ENCODE measurements at regions not wholly inside any gene's neighbourhood (a gene's known extent, or its start where the extent isn't known, plus 50 kb on each side); places are given as distances from the start of the nearest gene placed in this dataset.
"Not testable (repeated sequence)": the region's sequence is repeated elsewhere in the genome, so short reads cannot be mapped to it uniquely, and the experiment has no call there.

- Histone ChIP-seq H3K4me3 (ENCODE audit: low read length in 3 of 3) (no peak overlapping the region), H3K27ac (ENCODE audit: low read depth, low read length) (no peak overlapping the region), H3K4me1 (ENCODE audit: control insufficient read depth in 3 of 3, insufficient read depth in 3 of 3, low read length in 3 of 3) (no peaks in the 10 kb centered on the region), H3K9ac (ENCODE audit: low read depth in 1 of 3, low read length in 3 of 3) (no peak overlapping the region), H3K36me3 (ENCODE audit: control insufficient read depth in 3 of 3, insufficient read depth in 3 of 3, low read length in 3 of 3) (no peaks in the 10 kb centered on the region), H3K27me3 (ENCODE audit: control insufficient read depth in 3 of 3, insufficient read depth in 3 of 3, low read length in 3 of 3) (no peaks in the 10 kb centered on the region), H3K9me3 (ENCODE audit: control insufficient read depth in 3 of 3, low read length in 3 of 3) (no peaks in the 10 kb centered on the region)
Observed at GRCh38 chr10:60605476-60605875, 172.8 kb upstream of the CDK1 start.

DNA sequence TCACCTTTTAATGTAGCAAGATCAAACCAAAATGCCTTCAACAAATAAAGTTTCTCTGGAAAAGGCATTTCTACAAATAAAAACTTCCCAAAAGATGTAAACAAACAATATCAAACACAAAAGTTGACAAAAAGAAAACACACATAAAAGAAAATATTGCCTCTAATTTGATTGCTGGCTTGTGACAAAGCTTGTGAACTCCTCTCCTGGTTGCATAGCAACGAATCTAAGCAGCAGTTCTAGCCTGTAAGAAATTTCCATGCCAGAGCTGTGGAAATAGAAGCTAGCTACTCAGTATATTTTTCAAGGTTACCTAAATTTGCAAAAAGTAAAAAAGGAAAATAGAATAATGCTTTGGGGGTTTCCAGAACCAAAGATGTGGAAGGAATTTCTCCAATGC, 173.9 kb upstream of the CDK1 start:
- Histone ChIP-seq H3K36me3 (ENCODE audit: control insufficient read depth in 3 of 3, insufficient read depth in 3 of 3, low read length in 3 of 3) (no peaks in the 10 kb centered on the region), H3K4me3 (ENCODE audit: low read length in 3 of 3) (no peak overlapping the region), H3K4me1 (ENCODE audit: control insufficient read depth in 3 of 3, insufficient read depth in 3 of 3, low read length in 3 of 3) (no peaks in the 10 kb centered on the region), H3K27ac (ENCODE audit: low read depth, low read length) (no peak overlapping the region), H3K9ac (ENCODE audit: low read depth in 1 of 3, low read length in 3 of 3) (no peak overlapping the region), H3K27me3 (ENCODE audit: control insufficient read depth in 3 of 3, insufficient read depth in 3 of 3, low read length in 3 of 3) (no peaks in the 10 kb centered on the region), H3K9me3 (ENCODE audit: control insufficient read depth in 3 of 3, low read length in 3 of 3) (no peaks in the 10 kb centered on the region)

DNA sequence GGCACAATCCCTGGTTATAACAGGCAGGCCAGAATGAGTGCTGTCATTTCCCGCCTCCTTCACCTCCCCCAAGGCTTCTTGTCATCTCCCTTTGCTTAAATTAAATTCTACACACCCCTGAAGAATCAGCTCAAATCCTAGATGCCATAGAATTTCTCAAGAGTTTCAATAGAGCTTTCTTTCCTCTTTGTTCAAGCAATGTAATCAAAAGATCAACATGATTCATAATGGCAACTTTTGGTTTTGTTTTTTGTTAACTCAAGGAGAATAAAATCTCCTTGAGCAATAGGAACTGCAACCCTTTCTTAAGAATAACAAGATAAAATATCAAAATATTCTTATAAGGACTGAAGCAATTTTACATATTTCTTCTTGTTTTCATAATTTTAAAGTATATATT, 180.8 kb upstream of the CDK1 start:
- H3K4me3 ChIP-seq (ENCODE audit: low read length in 3 of 3) = no peak overlapping the region
- H3K9ac ChIP-seq (ENCODE audit: low read depth in 1 of 3, low read length in 3 of 3) = no peak overlapping the region
- no peak overlapping the region for H3K27ac ChIP-seq (ENCODE audit: low read depth, low read length)
- no peaks in the 10 kb centered on the region for H3K27me3 ChIP-seq (ENCODE audit: control insufficient read depth in 3 of 3, insufficient read depth in 3 of 3, low read length in 3 of 3)
- H3K9me3 ChIP-seq (ENCODE audit: control insufficient read depth in 3 of 3, low read length in 3 of 3) = no peaks in the 10 kb centered on the region
- no peaks in the 10 kb centered on the region for H3K4me1 ChIP-seq (ENCODE audit: control insufficient read depth in 3 of 3, insufficient read depth in 3 of 3, low read length in 3 of 3)
- no peaks in the 10 kb centered on the region for H3K36me3 ChIP-seq (ENCODE audit: control insufficient read depth in 3 of 3, insufficient read depth in 3 of 3, low read length in 3 of 3)

- H3K4me3 ChIP-seq (ENCODE audit: low read length in 3 of 3) = no peak overlapping the region
- H3K4me1 ChIP-seq (ENCODE audit: control insufficient read depth in 3 of 3, insufficient read depth in 3 of 3, low read length in 3 of 3) = no peaks in the 10 kb centered on the region
- no peak overlapping the region for H3K27ac ChIP-seq (ENCODE audit: low read depth, low read length)
Observed at GRCh38 chr10:60595852-60596251, 182.4 kb upstream of the CDK1 start.

GRCh38 chr10:60594476-60595051, 183.7 kb upstream of the CDK1 start:
- no peaks in the 10 kb centered on the region for H3K27me3 ChIP-seq (ENCODE audit: control insufficient read depth in 3 of 3, insufficient read depth in 3 of 3, low read length in 3 of 3)
- no peaks in the 10 kb centered on the region for H3K36me3 ChIP-seq (ENCODE audit: control insufficient read depth in 3 of 3, insufficient read depth in 3 of 3, low read length in 3 of 3)
- H3K4me3 ChIP-seq (ENCODE audit: low read length in 3 of 3) = no peak overlapping the region
- H3K9me3 ChIP-seq (ENCODE audit: control insufficient read depth in 3 of 3, low read length in 3 of 3) = no peaks in the 10 kb centered on the region
- no peak overlapping the region for H3K9ac ChIP-seq (ENCODE audit: low read depth in 1 of 3, low read length in 3 of 3)
- no peak overlapping the region for H3K27ac ChIP-seq (ENCODE audit: low read depth, low read length)
- no peaks in the 10 kb centered on the region for H3K4me1 ChIP-seq (ENCODE audit: control insufficient read depth in 3 of 3, insufficient read depth in 3 of 3, low read length in 3 of 3)

More at GRCh38 chr10:60595852-60596251, 182.4 kb upstream of the CDK1 start:
- Histone ChIP-seq H3K9ac (ENCODE audit: low read depth in 1 of 3, low read length in 3 of 3) (no peak overlapping the region), H3K27me3 (ENCODE audit: control insufficient read depth in 3 of 3, insufficient read depth in 3 of 3, low read length in 3 of 3) (no peaks in the 10 kb centered on the region), H3K36me3 (ENCODE audit: control insufficient read depth in 3 of 3, insufficient read depth in 3 of 3, low read length in 3 of 3) (no peaks in the 10 kb centered on the region), H3K9me3 (ENCODE audit: control insufficient read depth in 3 of 3, low read length in 3 of 3) (no peaks in the 10 kb centered on the region)

DNA sequence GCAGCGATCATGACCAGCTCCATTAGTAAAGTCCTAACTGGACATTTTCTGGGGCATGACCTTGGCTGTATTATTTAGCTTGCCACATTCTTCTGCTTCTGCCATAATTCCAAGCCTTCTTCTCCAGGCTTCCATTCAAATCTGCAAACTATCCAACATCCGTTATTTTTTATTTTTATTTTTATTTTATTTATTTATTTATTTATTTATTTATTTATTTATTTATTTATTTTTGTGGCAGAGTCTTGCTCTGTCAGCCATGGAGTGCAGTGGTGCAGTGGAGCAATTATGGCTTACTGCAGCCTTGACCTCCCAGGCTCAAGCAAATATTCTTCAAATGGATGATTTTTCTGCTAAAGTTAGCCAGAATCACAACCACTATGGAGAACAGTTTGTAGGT, 187.2 kb upstream of the CDK1 start:
- Histone ChIP-seq H3K27ac (ENCODE audit: low read depth, low read length) (no peak overlapping the region), H3K4me3 (ENCODE audit: low read length in 3 of 3) (no peak overlapping the region), H3K4me1 (ENCODE audit: control insufficient read depth in 3 of 3, insufficient read depth in 3 of 3, low read length in 3 of 3) (no peaks in the 10 kb centered on the region), H3K9ac (ENCODE audit: low read depth in 1 of 3, low read length in 3 of 3) (no peak overlapping the region), H3K9me3 (ENCODE audit: control insufficient read depth in 3 of 3, low read length in 3 of 3) (no peaks in the 10 kb centered on the region), H3K36me3 (ENCODE audit: control insufficient read depth in 3 of 3, insufficient read depth in 3 of 3, low read length in 3 of 3) (no peaks in the 10 kb centered on the region), H3K27me3 (ENCODE audit: control insufficient read depth in 3 of 3, insufficient read depth in 3 of 3, low read length in 3 of 3) (no peaks in the 10 kb centered on the region)

GRCh38 chr10:60589376-60589775, 188.9 kb upstream of the CDK1 start:
- H3K9me3 ChIP-seq (ENCODE audit: control insufficient read depth in 3 of 3, low read length in 3 of 3) = no peaks in the 10 kb centered on the region
- no peak overlapping the region for H3K27ac ChIP-seq (ENCODE audit: low read depth, low read length)
- no peak overlapping the region for H3K4me3 ChIP-seq (ENCODE audit: low read length in 3 of 3)
- H3K4me1 ChIP-seq (ENCODE audit: control insufficient read depth in 3 of 3, insufficient read depth in 3 of 3, low read length in 3 of 3) = no peaks in the 10 kb centered on the region
- no peaks in the 10 kb centered on the region for H3K27me3 ChIP-seq (ENCODE audit: control insufficient read depth in 3 of 3, insufficient read depth in 3 of 3, low read length in 3 of 3)
- H3K9ac ChIP-seq (ENCODE audit: low read depth in 1 of 3, low read length in 3 of 3) = no peak overlapping the region
- no peaks in the 10 kb centered on the region for H3K36me3 ChIP-seq (ENCODE audit: control insufficient read depth in 3 of 3, insufficient read depth in 3 of 3, low read length in 3 of 3)

DNA sequence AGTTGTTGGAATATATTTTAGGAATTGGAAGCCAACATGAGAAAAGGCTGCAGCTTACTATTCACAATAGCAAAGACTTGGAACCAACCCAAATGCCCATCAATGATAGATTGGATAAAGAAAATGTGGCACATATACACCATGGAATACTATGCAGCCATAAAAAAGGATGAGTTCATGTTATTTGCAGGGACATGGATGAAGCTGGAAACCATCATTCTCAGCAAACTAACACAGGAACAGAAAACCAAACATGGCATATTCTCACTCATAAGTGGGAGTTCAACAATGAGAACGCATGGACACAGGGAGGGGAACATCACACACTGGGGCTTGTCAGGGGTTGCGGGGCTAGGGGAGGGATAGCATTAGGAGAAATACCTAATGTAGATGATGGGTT, 192.1 kb upstream of the ANK3 start:
- not testable (repeated sequence) for H3K36me3 ChIP-seq (ENCODE audit: control insufficient read depth in 3 of 3, insufficient read depth in 3 of 3, low read length in 3 of 3); H3K4me3 ChIP-seq (ENCODE audit: low read length in 3 of 3); H3K9ac ChIP-seq (ENCODE audit: low read depth in 1 of 3, low read length in 3 of 3); H3K9me3 ChIP-seq (ENCODE audit: control insufficient read depth in 3 of 3, low read length in 3 of 3); H3K27me3 ChIP-seq (ENCODE audit: control insufficient read depth in 3 of 3, insufficient read depth in 3 of 3, low read length in 3 of 3); H3K27ac ChIP-seq (ENCODE audit: low read depth, low read length); H3K4me1 ChIP-seq (ENCODE audit: control insufficient read depth in 3 of 3, insufficient read depth in 3 of 3, low read length in 3 of 3)

- Histone ChIP-seq H3K27me3 (ENCODE audit: control insufficient read depth in 3 of 3, insufficient read depth in 3 of 3, low read length in 3 of 3) (no peaks in the 10 kb centered on the region), H3K4me3 (ENCODE audit: low read length in 3 of 3) (no peak overlapping the region), H3K9me3 (ENCODE audit: control insufficient read depth in 3 of 3, low read length in 3 of 3) (no peaks in the 10 kb centered on the region), H3K27ac (ENCODE audit: low read depth, low read length) (no peak overlapping the region), H3K9ac (ENCODE audit: low read depth in 1 of 3, low read length in 3 of 3) (no peak overlapping the region), H3K36me3 (ENCODE audit: control insufficient read depth in 3 of 3, insufficient read depth in 3 of 3, low read length in 3 of 3) (no peaks in the 10 kb centered on the region), H3K4me1 (ENCODE audit: control insufficient read depth in 3 of 3, insufficient read depth in 3 of 3, low read length in 3 of 3) (peaks cover 0 to 18% (median 9%) of the 10 kb centered on the region in 3 donors)
Observed at GRCh38 chr10:60578217-60578616, 188.5 kb upstream of the ANK3 start.

GRCh38 chr10:60576130-60577069, 186.7 kb upstream of the ANK3 start:
- no peaks in the 10 kb centered on the region for H3K9me3 ChIP-seq (ENCODE audit: control insufficient read depth in 3 of 3, low read length in 3 of 3)
- no peaks in the 10 kb centered on the region for H3K27me3 ChIP-seq (ENCODE audit: control insufficient read depth in 3 of 3, insufficient read depth in 3 of 3, low read length in 3 of 3)
- H3K27ac ChIP-seq (ENCODE audit: low read depth, low read length) = peak overlapping the region; percentile 79
- H3K36me3 ChIP-seq (ENCODE audit: control insufficient read depth in 3 of 3, insufficient read depth in 3 of 3, low read length in 3 of 3) = no peaks in the 10 kb centered on the region
- peaks cover 0 to 23% (median 11%) of the 10 kb centered on the region in 3 donors for H3K4me1 ChIP-seq (ENCODE audit: control insufficient read depth in 3 of 3, insufficient read depth in 3 of 3, low read length in 3 of 3)
- peak overlapping the region; percentile 15 to 53 (median 45) for H3K4me3 ChIP-seq (ENCODE audit: low read length in 3 of 3)
- peak overlapping the region; percentile 48 to 61 (median 52) for H3K9ac ChIP-seq (ENCODE audit: low read depth in 1 of 3, low read length in 3 of 3)
